ENCODE measurements at regions not wholly inside any gene's neighbourhood (a gene's known extent, or its start where the extent isn't known, plus 50 kb on each side); places are given as distances from the start of the nearest gene placed in this dataset.

GRCh38 chr3:64293121-64293520 is 67.9 kb upstream of the PRICKLE2 start:
- H3K27me3 ChIP-seq (ENCODE audit: insufficient read depth, poor library complexity, severe bottlenecking), result no peaks in the 10 kb centered on the region
- TF ChIP-seq, protein P1, sequence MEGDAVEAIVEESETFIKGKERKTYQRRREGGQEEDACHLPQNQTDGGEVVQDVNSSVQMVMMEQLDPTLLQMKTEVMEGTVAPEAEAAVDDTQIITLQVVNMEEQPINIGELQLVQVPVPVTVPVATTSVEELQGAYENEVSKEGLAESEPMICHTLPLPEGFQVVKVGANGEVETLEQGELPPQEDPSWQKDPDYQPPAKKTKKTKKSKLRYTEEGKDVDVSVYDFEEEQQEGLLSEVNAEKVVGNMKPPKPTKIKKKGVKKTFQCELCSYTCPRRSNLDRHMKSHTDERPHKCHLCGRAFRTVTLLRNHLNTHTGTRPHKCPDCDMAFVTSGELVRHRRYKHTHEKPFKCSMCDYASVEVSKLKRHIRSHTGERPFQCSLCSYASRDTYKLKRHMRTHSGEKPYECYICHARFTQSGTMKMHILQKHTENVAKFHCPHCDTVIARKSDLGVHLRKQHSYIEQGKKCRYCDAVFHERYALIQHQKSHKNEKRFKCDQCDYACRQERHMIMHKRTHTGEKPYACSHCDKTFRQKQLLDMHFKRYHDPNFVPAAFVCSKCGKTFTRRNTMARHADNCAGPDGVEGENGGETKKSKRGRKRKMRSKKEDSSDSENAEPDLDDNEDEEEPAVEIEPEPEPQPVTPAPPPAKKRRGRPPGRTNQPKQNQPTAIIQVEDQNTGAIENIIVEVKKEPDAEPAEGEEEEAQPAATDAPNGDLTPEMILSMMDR (IDR thresholded peaks at IDR 0.05; ENCODE audit: poor library complexity, severe bottlenecking), result no peak
- H3K27ac ChIP-seq (ENCODE audit: poor library complexity, severe bottlenecking), result no peak overlapping the region
- no peak overlapping the region for H3K4me3 ChIP-seq (ENCODE audit: severe bottlenecking)
- DNase-seq (ENCODE audit: low spot score) (no peak), ATAC-seq (ENCODE audit: low read depth) (no peak)
- peaks cover 30% of the 10 kb centered on the region for H3K4me1 ChIP-seq (ENCODE audit: insufficient read depth, poor library complexity, severe bottlenecking)
- no peaks in the 10 kb centered on the region for H3K9me3 ChIP-seq (ENCODE audit: severe bottlenecking)
- no peaks in the 10 kb centered on the region for H3K36me3 ChIP-seq (ENCODE audit: low read depth)

GRCh38 chr3:64291956-64292355 is 66.7 kb upstream of the PRICKLE2 start:
- ATAC-seq (ENCODE audit: low read depth), result no peak
- DNase-seq (ENCODE audit: low spot score), result no peak

DNA sequence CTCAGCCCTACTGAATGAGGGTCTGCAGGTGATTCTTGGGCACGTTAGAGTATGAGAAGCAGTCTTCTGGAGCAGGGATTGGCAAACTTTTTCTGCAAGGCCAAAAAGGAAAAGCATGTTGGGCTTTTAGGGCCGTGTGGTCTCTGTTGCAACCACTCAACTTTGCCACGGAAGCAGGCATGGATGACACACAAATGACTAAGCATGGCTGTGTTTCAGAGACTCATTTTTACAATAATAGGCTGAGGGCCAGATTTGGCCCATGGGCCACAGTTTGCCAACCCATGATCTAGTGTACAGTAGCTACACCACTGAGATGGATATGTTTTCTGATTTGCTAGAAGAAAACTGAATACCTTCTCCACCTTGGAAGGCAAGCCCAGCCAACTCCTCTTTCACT is 66.1 kb upstream of the PRICKLE2 start:
- Histone ChIP-seq H3K4me3 (ENCODE audit: severe bottlenecking) (no peak overlapping the region), H3K27ac (ENCODE audit: poor library complexity, severe bottlenecking) (peak overlapping the region; percentile 73), H3K9me3 (ENCODE audit: severe bottlenecking) (no peaks in the 10 kb centered on the region), H3K27me3 (ENCODE audit: insufficient read depth, poor library complexity, severe bottlenecking) (no peaks in the 10 kb centered on the region), H3K36me3 (ENCODE audit: low read depth) (no peaks in the 10 kb centered on the region), H3K4me1 (ENCODE audit: insufficient read depth, poor library complexity, severe bottlenecking) (peaks cover 30% of the 10 kb centered on the region)
- peak; percentile 71 for DNase-seq (ENCODE audit: low spot score)
- ATAC-seq (ENCODE audit: low read depth), result peak; percentile 80
- TF ChIP-seq, protein P1 (IDR thresholded peaks at IDR 0.05; ENCODE audit: poor library complexity, severe bottlenecking), result no peak

More at GRCh38 chr3:64291956-64292355, 66.7 kb upstream of the PRICKLE2 start:
- Histone ChIP-seq H3K27ac (ENCODE audit: poor library complexity, severe bottlenecking) (peak overlapping the region; percentile 73), H3K4me1 (ENCODE audit: insufficient read depth, poor library complexity, severe bottlenecking) (peaks cover 30% of the 10 kb centered on the region), H3K36me3 (ENCODE audit: low read depth) (no peaks in the 10 kb centered on the region), H3K27me3 (ENCODE audit: insufficient read depth, poor library complexity, severe bottlenecking) (no peaks in the 10 kb centered on the region), H3K9me3 (ENCODE audit: severe bottlenecking) (no peaks in the 10 kb centered on the region), H3K4me3 (ENCODE audit: severe bottlenecking) (no peak overlapping the region)
- TF ChIP-seq, protein P1 (IDR thresholded peaks at IDR 0.05; ENCODE audit: poor library complexity, severe bottlenecking), result no peak

DNA sequence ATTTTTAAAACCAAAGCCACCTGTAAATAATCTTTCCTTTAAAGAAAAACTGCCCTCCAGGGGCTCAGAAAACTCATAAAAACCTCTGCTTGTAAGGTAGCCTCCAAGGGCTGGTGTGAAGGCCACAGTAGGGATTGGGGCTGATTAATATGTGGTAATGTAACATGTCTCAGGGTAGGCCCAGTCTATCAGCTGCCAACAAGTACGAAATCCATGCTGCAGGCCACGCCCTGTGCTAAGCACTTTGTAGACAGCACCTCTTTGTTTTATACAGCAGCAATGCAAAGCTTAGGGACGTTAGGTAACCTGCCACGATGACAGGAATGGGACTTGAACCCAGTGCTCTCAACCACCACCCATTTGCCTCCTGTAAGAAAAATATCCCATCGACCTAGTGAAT is 65.6 kb upstream of the PRICKLE2 start:
- TF ChIP-seq, protein P1 (IDR thresholded peaks at IDR 0.05; ENCODE audit: poor library complexity, severe bottlenecking), result no peak
- Histone ChIP-seq H3K4me3 (ENCODE audit: severe bottlenecking) (no peak overlapping the region), H3K9me3 (ENCODE audit: severe bottlenecking) (no peaks in the 10 kb centered on the region), H3K4me1 (ENCODE audit: insufficient read depth, poor library complexity, severe bottlenecking) (peaks cover 26% of the 10 kb centered on the region), H3K27ac (ENCODE audit: poor library complexity, severe bottlenecking) (peak overlapping the region; percentile 73), H3K27me3 (ENCODE audit: insufficient read depth, poor library complexity, severe bottlenecking) (no peaks in the 10 kb centered on the region), H3K36me3 (ENCODE audit: low read depth) (no peaks in the 10 kb centered on the region)
- DNase-seq (ENCODE audit: low spot score), result no peak
- ATAC-seq (ENCODE audit: low read depth), result peak; percentile 75

DNA sequence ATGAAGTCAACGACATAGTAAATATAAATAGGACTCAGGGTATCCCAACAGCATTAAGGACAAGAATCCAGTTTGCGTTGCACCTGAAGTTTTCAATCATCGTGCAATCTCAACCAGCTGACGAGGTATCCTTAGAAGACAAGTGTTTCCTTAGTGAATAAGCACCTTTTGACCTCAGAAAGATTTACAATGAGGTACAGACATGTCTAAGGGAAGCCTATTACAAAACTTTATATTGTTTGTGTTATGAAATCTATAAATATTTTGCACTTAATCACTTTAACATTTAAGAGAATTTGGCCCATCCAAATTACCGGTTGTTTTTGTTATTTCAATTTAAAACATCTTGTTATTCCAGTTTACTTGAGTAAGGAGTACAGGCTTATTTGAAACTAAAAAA is 64.9 kb upstream of the PRICKLE2 start:
- DNase-seq (ENCODE audit: low spot score), result no peak
- H3K27me3 ChIP-seq (ENCODE audit: insufficient read depth, poor library complexity, severe bottlenecking), result no peaks in the 10 kb centered on the region
- peak; percentile 63 for ATAC-seq (ENCODE audit: low read depth)

More for the DNA sequence above, 64.9 kb upstream of the PRICKLE2 start:
- Histone ChIP-seq H3K4me3 (ENCODE audit: severe bottlenecking) (no peak overlapping the region), H3K27ac (ENCODE audit: poor library complexity, severe bottlenecking) (peak overlapping the region; percentile 73), H3K36me3 (ENCODE audit: low read depth) (no peaks in the 10 kb centered on the region), H3K4me1 (ENCODE audit: insufficient read depth, poor library complexity, severe bottlenecking) (peaks cover 19% of the 10 kb centered on the region), H3K9me3 (ENCODE audit: severe bottlenecking) (no peaks in the 10 kb centered on the region)
- TF ChIP-seq, protein P1 (IDR thresholded peaks at IDR 0.05; ENCODE audit: poor library complexity, severe bottlenecking), result no peak
